HCT116 (cell line): ENCODE measurements at regions not wholly inside any gene's neighbourhood (a gene's known extent, or its start where the extent isn't known, plus 50 kb on each side); places are given as distances from the start of the nearest gene placed in this dataset.

ENCODE experiments used
- ATAC-seq: fragments of 200-7000 bp; cut with Tn5 transposase; 2 replicates; pipeline ENCODE4 v1.9.1; 2020; ENCODE audit warnings: mild to moderate bottlenecking, moderate library complexity
- BruUV-seq: library from RNA; stranded (reverse); fragments of 400-500 nt; replicated peaks from 2 replicates; lab custom pipeline; 2021; lab: Mats Ljungman, UMichigan
- CTCF ChIA-PET: fragments of 300-600 bp; sonication (Branson Sonifier 250); formaldehyde crosslinking; loops from one replicate; lab custom pipeline; 2021; ENCODE audit warnings: antibody characterized with exemption; lab: Charles Lee
- POLR2A ChIA-PET: fragments of 300-600, 350-600 bp; sonication (Branson Sonifier 250); formaldehyde crosslinking; loops from one replicate; lab custom pipeline; 2021; ENCODE audit warnings: antibody characterized with exemption; lab: Charles Lee
- RAD21 ChIA-PET, 2 experiments: fragments of 300-600 bp; sonication (Branson Sonifier 250); formaldehyde crosslinking; loops; one replicate each; lab custom pipeline; 2023; ENCODE audit warnings: low total read pairs in 2 of 2; ENCODE audit not compliant: uncharacterized antibody in 2 of 2, unreplicated experiment in 2 of 2, low non-redundant PET in 1 of 2; lab: Charles Lee
- DNase-seq: peaks from one replicate; pipeline ENCODE4 v3.0.0-alpha.2; 2010; ENCODE audit warnings: low read depth, low spot score
- H2AFZ ChIP-seq: fragments of 200-600 bp; shearing (Covaris generic), sonication (generic); 2 replicates; pipeline ENCODE4 v1.6.1; 2017; ENCODE audit warnings: low read depth, mixed run types, mixed read lengths, antibody characterized with exemption, low read length; ENCODE audit not compliant: poor library complexity, severe bottlenecking
- H3K27ac ChIP-seq: 2 replicates; pipeline ENCODE4 v1.5.1; 2012; ENCODE audit warnings: low read depth, low read length
- H3K27me3 ChIP-seq: fragments of 200-600 bp; sonication (generic); 2 replicates; pipeline ENCODE4 v1.6.1; 2016; ENCODE audit warnings: mixed run types, low read length, mixed read lengths; ENCODE audit not compliant: insufficient read depth
- H3K36me3 ChIP-seq, 2 experiments: fragments of 200-500 bp in 1 of 2; fragments of 200-600 bp in 1 of 2; sonication (Bioruptor generic) in 1 of 2; sonication (generic) in 1 of 2; 2 replicates each; pipeline versions ENCODE4 v1.5.1 to v1.6.1; 2014 to 2016; ENCODE audit warnings: low read length in 2 of 2, inconsistent platforms in 1 of 2, mixed read lengths in 1 of 2, mixed run types in 1 of 2; ENCODE audit not compliant: insufficient read depth in 2 of 2, control insufficient read depth in 1 of 2
- H3K4me1 ChIP-seq, 2 experiments: fragments of 200-600 bp in 1 of 2; sonication (generic) in 1 of 2; 2 replicates each; pipeline versions ENCODE4 v1.5.1 to v1.6.1; 2012 to 2017; ENCODE audit warnings: low read length in 2 of 2, inconsistent platforms in 1 of 2, mild to moderate bottlenecking in 1 of 2, mixed read lengths in 1 of 2, mixed run types in 1 of 2, moderate library complexity in 1 of 2; ENCODE audit not compliant: insufficient read depth in 2 of 2, control insufficient read depth in 1 of 2
- H3K4me2 ChIP-seq: fragments of 200-600 bp; sonication (generic); 2 replicates; pipeline ENCODE4 v1.6.1; 2017; ENCODE audit warnings: mixed run types, low read length, mixed read lengths
- H3K4me3 ChIP-seq, 2 experiments: fragments of 200-600 bp in 1 of 2; sonication (generic) in 1 of 2; replicated peaks in 1 of 2; 2 replicates each; pipeline ENCODE4 v1.5.1; 2011 to 2016; ENCODE audit warnings: low read length in 2 of 2, control low read depth in 1 of 2, low read depth in 1 of 2, mild to moderate bottlenecking in 1 of 2, mixed read lengths in 1 of 2, mixed run types in 1 of 2
- H3K79me2 ChIP-seq: fragments of 200-600 bp; sonication (generic); 2 replicates; pipeline ENCODE4 v1.6.1; 2017; ENCODE audit warnings: mild to moderate bottlenecking, mixed run types, low read length, moderate library complexity, mixed read lengths; ENCODE audit not compliant: insufficient read depth
- H3K9ac ChIP-seq: fragments of 200-600 bp; sonication (generic); 2 replicates; pipeline ENCODE4 v1.6.1; 2016; ENCODE audit warnings: low read length, mixed read lengths
- H3K9me2 ChIP-seq: fragments of 200-600 bp; sonication (generic), shearing (Covaris generic); 2 replicates; pipeline ENCODE4 v1.6.1; 2017; ENCODE audit warnings: mixed run types, mild to moderate bottlenecking, moderate library complexity; ENCODE audit not compliant: insufficient read depth
- H3K9me3 ChIP-seq, 2 experiments: fragments of 200-500 bp in 1 of 2; fragments of 200-600 bp in 1 of 2; sonication (Bioruptor generic) in 1 of 2; sonication (generic) in 1 of 2; 2 replicates each; pipeline ENCODE4 v1.6.1; 2014 to 2017; ENCODE audit warnings: low read length in 2 of 2, mixed read lengths in 2 of 2, inconsistent platforms in 1 of 2, low read depth in 1 of 2, mild to moderate bottlenecking in 1 of 2, mixed run types in 1 of 2, moderate library complexity in 1 of 2; ENCODE audit not compliant: control insufficient read depth in 1 of 2, insufficient read depth in 1 of 2
- H4K20me1 ChIP-seq: fragments of 200-600 bp; sonication (generic), shearing (Covaris generic); 2 replicates; pipeline ENCODE4 v1.6.1; 2017; ENCODE audit warnings: mixed run types, mild to moderate bottlenecking, moderate library complexity; ENCODE audit not compliant: insufficient read depth
- CBX3 ChIP-seq: IDR thresholded peaks from 2 replicates; pipeline ENCODE4 v1.6.1; 2012; ENCODE audit warnings: low read depth
- CEBPB ChIP-seq: IDR thresholded peaks from 2 replicates; pipeline ENCODE4 v1.6.1; 2012; ENCODE audit warnings: low read depth
- CTCF ChIP-seq, 3 experiments: fragments of 200-600 bp in 1 of 3; sonication (generic) in 1 of 3; IDR thresholded peaks in 2 of 3; conservative IDR thresholded peaks in 1 of 3; 2 replicates each; pipeline ENCODE4 v1.5.1; 2012 to 2017; ENCODE audit warnings: low read depth in 2 of 3, low read length in 2 of 3, antibody characterized with exemption in 1 of 3, borderline replicate concordance in 1 of 3, control low read depth in 1 of 3, mild to moderate bottlenecking in 1 of 3, mixed read lengths in 1 of 3, mixed run types in 1 of 3, moderate library complexity in 1 of 3; ENCODE audit not compliant: insufficient read depth in 1 of 3
- EGR1 ChIP-seq: IDR thresholded peaks from 2 replicates; pipeline ENCODE4 v1.6.1; 2012; ENCODE audit warnings: low read depth
- ELF1 ChIP-seq: IDR thresholded peaks from 2 replicates; pipeline ENCODE4 v1.6.1; 2012; ENCODE audit warnings: low read depth, borderline replicate concordance
- EZH2 ChIP-seq: fragments of 200-600 bp; sonication (generic); IDR thresholded peaks from 2 replicates; pipeline ENCODE4 v1.6.1; 2017; ENCODE audit warnings: antibody characterized with exemption, mixed run types
- FOSL1 ChIP-seq: IDR thresholded peaks from 2 replicates; pipeline ENCODE4 v1.6.1; 2012; ENCODE audit warnings: low read depth
- JUND ChIP-seq: IDR thresholded peaks from 2 replicates; pipeline ENCODE4 v1.6.1; 2012
- POLR2A ChIP-seq: IDR thresholded peaks from 2 replicates; pipeline ENCODE4 v1.7.0; 2011; ENCODE audit warnings: borderline replicate concordance; ENCODE audit not compliant: insufficient read depth, insufficient read length; ENCODE audit errors: extremely low read depth
- POLR2AphosphoS5 ChIP-seq: IDR thresholded peaks from 2 replicates; pipeline ENCODE4 v1.6.1; 2011; ENCODE audit warnings: mild to moderate bottlenecking, low read depth, low read length, moderate library complexity
- RAD21 ChIP-seq: IDR thresholded peaks from 2 replicates; pipeline ENCODE4 v1.6.1; 2012; ENCODE audit warnings: low read depth, mild to moderate bottlenecking
- REST ChIP-seq: IDR thresholded peaks from 2 replicates; pipeline ENCODE4 v1.6.1; 2012; ENCODE audit warnings: low read depth
- SP1 ChIP-seq: IDR thresholded peaks from 2 replicates; pipeline ENCODE4 v1.6.1; 2012; ENCODE audit warnings: low read depth
- SRF ChIP-seq: IDR thresholded peaks from 2 replicates; pipeline ENCODE4 v1.6.1; 2012; ENCODE audit warnings: low read depth
- TCF7L2 ChIP-seq: IDR thresholded peaks from 2 replicates; pipeline ENCODE4 v1.7.0; 2011; ENCODE audit warnings: borderline replicate concordance, inconsistent platforms; ENCODE audit not compliant: insufficient read depth, insufficient read length; ENCODE audit errors: extremely low read depth
- YY1 ChIP-seq: IDR thresholded peaks from 2 replicates; pipeline ENCODE4 v1.6.1; 2011; ENCODE audit warnings: low read length, low read depth, moderate library complexity, mild to moderate bottlenecking; ENCODE audit not compliant: insufficient replicate concordance; ENCODE audit errors: extremely low read depth
- ZFX ChIP-seq: fragments of 450-650 bp; IDR thresholded peaks from 2 replicates; pipeline ENCODE4 v1.6.1; 2017
- ZNF274 ChIP-seq: fragments of 200-500 bp; sonication (Bioruptor generic); IDR thresholded peaks from 2 replicates; pipeline ENCODE4 v1.6.1; 2014; ENCODE audit warnings: mild to moderate bottlenecking, low read depth, low read length, inconsistent platforms
- intact Hi-C: fragments of 100-400 bp; cut with micrococcal nuclease; formaldehyde crosslinking; loops from 2 replicates; pipeline ENCODE4 v1.10.0; 2022

- Histone ChIP-seq H3K4me2 (no peak overlapping the region), H3K27ac (no peak overlapping the region), H3K79me2 (no peaks in the 10 kb centered on the region), H4K20me1 (no peaks in the 10 kb centered on the region), H2AFZ (no peak overlapping the region), H3K4me1 (no peaks in the 10 kb centered on the region), H3K36me3 (no peaks in the 10 kb centered on the region), H3K9ac (no peak overlapping the region), H3K4me3 (no peak overlapping the region), H3K27me3 (no peaks in the 10 kb centered on the region), H3K9me2 (no peaks in the 10 kb centered on the region), H3K9me3 (peaks cover 0 to 7% of the 10 kb centered on the region in 2 experiments; a peak in 2 of 4 replicates)
- DNase-seq (no peak), ATAC-seq (no peak)
- no peak for TF ChIP-seq SP1
- TF ChIP-seq CTCF (IDR thresholded peaks at IDR 0.05 in 2 of 3, conservative IDR thresholded peaks at IDR 0.05 in 1 of 3; ENCODE audit: borderline replicate concordance in 1 of 3, insufficient read depth in 1 of 3, low read depth in 2 of 3, low read length in 2 of 3): no peak
- TF ChIP-seq POLR2A: no peak
- TF ChIP-seq REST: no peak
- no peak for TF ChIP-seq ELF1
- no peak for TF ChIP-seq CBX3
- no peak for TF ChIP-seq ZNF274
- TF ChIP-seq CEBPB: no peak
- TF ChIP-seq EGR1: no peak
- no peak for TF ChIP-seq JUND
- no peak for TF ChIP-seq POLR2AphosphoS5
- TF ChIP-seq SRF: no peak
- TF ChIP-seq FOSL1: no peak
- TF ChIP-seq ZFX: no peak
- TF ChIP-seq EZH2: no peak
- no peak for TF ChIP-seq RAD21
- TF ChIP-seq YY1: no peak
- TF ChIP-seq TCF7L2: no peak
- POLR2A ChIA-PET: no interaction called here
- no TSS peak for BruUV-seq
- intact Hi-C loops: no loop called here
- RAD21 ChIA-PET: no interaction called here
- CTCF ChIA-PET: no interaction called here
These were observed 1505.2 kb downstream of the AMY1C start for GRCh38 chr1:105254906-105255305.
